ENCODE measurements at regions not wholly inside any gene's neighbourhood (a gene's known extent, or its start where the extent isn't known, plus 50 kb on each side); places are given as distances from the start of the nearest gene placed in this dataset.
"Not testable (repeated sequence)": the region's sequence is repeated elsewhere in the genome, so short reads cannot be mapped to it uniquely, and the experiment has no call there.

GRCh38 chr1:224825525-224826000 lies 103.9 kb upstream of the DNAH14 start:
- no peak overlapping the region for H3K4me3 ChIP-seq (ENCODE audit: low read depth, low read length)
- no peaks in the 10 kb centered on the region for H3K36me3 ChIP-seq
- H3K9me3 ChIP-seq (ENCODE audit: severe bottlenecking) = no peaks in the 10 kb centered on the region
- no peaks in the 10 kb centered on the region for H3K27me3 ChIP-seq (ENCODE audit: insufficient read depth, low read depth, severe bottlenecking)
- no peak for DNase-seq
- no peak overlapping the region for H3K27ac ChIP-seq
- TF ChIP-seq CTCF (IDR thresholded peaks at IDR 0.05; ENCODE audit: low read depth, low read length) = no peak

- Histone ChIP-seq H3K9me3 (ENCODE audit: severe bottlenecking) (no peaks in the 10 kb centered on the region), H3K27me3 (ENCODE audit: insufficient read depth, low read depth, severe bottlenecking) (no peaks in the 10 kb centered on the region), H3K27ac (no peak overlapping the region), H3K36me3 (no peaks in the 10 kb centered on the region), H3K4me3 (ENCODE audit: low read depth, low read length) (no peak overlapping the region)
- no peak for DNase-seq
- no peak for TF ChIP-seq CTCF (IDR thresholded peaks at IDR 0.05; ENCODE audit: low read depth, low read length)
These were observed 100.8 kb upstream of the DNAH14 start for GRCh38 chr1:224828691-224829090.

GRCh38 chr1:224831501-224831900 lies 98.0 kb upstream of the DNAH14 start:
- Histone ChIP-seq H3K4me3 (ENCODE audit: low read depth, low read length) (no peak overlapping the region), H3K27me3 (ENCODE audit: insufficient read depth, low read depth, severe bottlenecking) (no peaks in the 10 kb centered on the region), H3K27ac (no peak overlapping the region), H3K9me3 (ENCODE audit: severe bottlenecking) (no peaks in the 10 kb centered on the region), H3K36me3 (no peaks in the 10 kb centered on the region)
- DNase-seq = no peak
- no peak for TF ChIP-seq CTCF (IDR thresholded peaks at IDR 0.05; ENCODE audit: low read depth, low read length)

GRCh38 chr1:224839648-224840300 lies 89.7 kb upstream of the DNAH14 start:
- H3K27ac ChIP-seq; H3K4me3 ChIP-seq (ENCODE audit: low read depth, low read length); H3K9me3 ChIP-seq (ENCODE audit: severe bottlenecking); H3K27me3 ChIP-seq (ENCODE audit: insufficient read depth, low read depth, severe bottlenecking); DNase-seq; H3K36me3 ChIP-seq: not testable (repeated sequence)

GRCh38 chr1:224841803-224842202 lies 87.7 kb upstream of the DNAH14 start:
- not testable (repeated sequence) for DNase-seq; H3K36me3 ChIP-seq; H3K27me3 ChIP-seq (ENCODE audit: insufficient read depth, low read depth, severe bottlenecking); H3K27ac ChIP-seq; H3K4me3 ChIP-seq (ENCODE audit: low read depth, low read length); H3K9me3 ChIP-seq (ENCODE audit: severe bottlenecking)

- Histone ChIP-seq H3K9me3 (ENCODE audit: severe bottlenecking) (no peaks in the 10 kb centered on the region), H3K27me3 (ENCODE audit: insufficient read depth, low read depth, severe bottlenecking) (no peaks in the 10 kb centered on the region), H3K36me3 (no peaks in the 10 kb centered on the region), H3K4me3 (ENCODE audit: low read depth, low read length) (no peak overlapping the region), H3K27ac (no peak overlapping the region)
- no peak for TF ChIP-seq CTCF (IDR thresholded peaks at IDR 0.05; ENCODE audit: low read depth, low read length)
- DNase-seq = no peak
These were observed 83.2 kb upstream of the DNAH14 start for GRCh38 chr1:224846119-224846907.

Data from WERI-Rb-1 (cell line).